VCaP (cell line): ENCODE measurements at regions not wholly inside any gene's neighbourhood (a gene's known extent, or its start where the extent isn't known, plus 50 kb on each side); places are given as distances from the start of the nearest gene placed in this dataset.

Source experiments
- H3K27ac ChIP-seq: fragments of 450-650 bp; 2 replicates; pipeline ENCODE4 v1.5.1; 2017
- CTCF ChIP-seq: fragments of 450-650 bp; conservative IDR thresholded peaks from 2 replicates; pipeline ENCODE4 v1.5.1; 2017; ENCODE audit warnings: mild to moderate bottlenecking, moderate library complexity

GRCh38 chr13:111844222-111844671 lies 222.7 kb upstream of the SOX1 start:
- no peak for TF ChIP-seq CTCF

GRCh38 chr13:111844682-111845081 lies 222.3 kb upstream of the SOX1 start:
- TF ChIP-seq CTCF: 0 out of 2 replicates have a peak, but pooled peaks have one; percentile 3
- no peak overlapping the region for H3K27ac ChIP-seq

More at GRCh38 chr13:111844222-111844671, 222.7 kb upstream of the SOX1 start:
- H3K27ac ChIP-seq: no peak overlapping the region

GRCh38 chr13:111845621-111846351 lies 221.2 kb upstream of the SOX1 start:
- TF ChIP-seq CTCF: no peak
- H3K27ac ChIP-seq: no peak overlapping the region

- no peak for TF ChIP-seq CTCF
- no peak overlapping the region for H3K27ac ChIP-seq
Measured at GRCh38 chr13:111846391-111847159, 220.4 kb upstream of the SOX1 start.

- no peak overlapping the region for H3K27ac ChIP-seq
- no peak for TF ChIP-seq CTCF
Measured at GRCh38 chr13:111847964-111848363, 219.0 kb upstream of the SOX1 start.

- no peak overlapping the region for H3K27ac ChIP-seq
- no peak for TF ChIP-seq CTCF
Measured at GRCh38 chr13:111850458-111850857, 216.5 kb upstream of the SOX1 start.

GRCh38 chr13:111850976-111851375 lies 216.0 kb upstream of the SOX1 start:
- no peak for TF ChIP-seq CTCF
- H3K27ac ChIP-seq: no peak overlapping the region
